Keratinocyte (primary cell): ENCODE measurements at regions not wholly inside any gene's neighbourhood (a gene's known extent, or its start where the extent isn't known, plus 50 kb on each side); places are given as distances from the start of the nearest gene placed in this dataset.

ENCODE experiments used
- DNase-seq: peaks from one replicate; pipeline ENCODE4 v3.0.0-alpha.2; 2011; ENCODE audit warnings: low read depth, missing footprints, low spot score
- FAIRE-seq: peaks from 2 replicates; lab custom pipeline; 2011; peaks lifted over from hg19 to GRCh38; lab: Jason Lieb, UNC
- H2AFZ ChIP-seq: 2 replicates; pipeline ENCODE4 v1.6.0; 2012; ENCODE audit warnings: low read length, control low read depth, inconsistent platforms; ENCODE audit not compliant: control insufficient read depth
- H3K27ac ChIP-seq: 2 replicates; pipeline ENCODE4 v1.5.1; 2011; ENCODE audit warnings: low read length; ENCODE audit not compliant: control insufficient read depth, insufficient read depth
- H3K27me3 ChIP-seq: 3 replicates; pipeline ENCODE4 v1.6.0; 2011; ENCODE audit warnings: low read length; ENCODE audit not compliant: control insufficient read depth, insufficient read depth; ENCODE audit errors: extremely low read depth
- H3K36me3 ChIP-seq, 2 experiments: 2 replicates in 1 of 2; 3 replicates in 1 of 2; pipeline ENCODE4 v1.5.1; 2011; ENCODE audit warnings: low read length in 2 of 2, mild to moderate bottlenecking in 1 of 2; ENCODE audit not compliant: control insufficient read depth in 2 of 2, insufficient read depth in 2 of 2; ENCODE audit errors: extremely low read depth in 1 of 2
- H3K4me1 ChIP-seq: 3 replicates; pipeline ENCODE4 v1.5.1; 2011; ENCODE audit warnings: low read length; ENCODE audit not compliant: control insufficient read depth, insufficient read depth; ENCODE audit errors: extremely low read depth
- H3K4me2 ChIP-seq: 3 replicates; pipeline ENCODE4 v1.6.0; 2011; ENCODE audit warnings: low read depth, low read length; ENCODE audit not compliant: control insufficient read depth, insufficient read depth; ENCODE audit errors: extremely low read depth
- H3K4me3 ChIP-seq, 3 experiments: fragments of 200-600 bp in 1 of 3; sonication (generic) in 1 of 3; 2 replicates in 2 of 3; 3 replicates in 1 of 3; pipeline ENCODE4 v1.5.1; 2011 to 2016; ENCODE audit warnings: low read length in 3 of 3, mild to moderate bottlenecking in 3 of 3, control low read depth in 2 of 3, inconsistent platforms in 1 of 3, low read depth in 1 of 3, mixed read lengths in 1 of 3, mixed run types in 1 of 3, moderate library complexity in 1 of 3; ENCODE audit not compliant: control insufficient read depth in 2 of 3, insufficient read depth in 2 of 3; ENCODE audit errors: extremely low read depth in 1 of 3
- H3K79me2 ChIP-seq: 2 replicates; pipeline ENCODE4 v1.6.0; 2012; ENCODE audit warnings: low read length; ENCODE audit not compliant: control insufficient read depth, insufficient read depth
- H3K9ac ChIP-seq: 3 replicates; pipeline ENCODE4 v1.6.0; 2011; ENCODE audit warnings: low read length; ENCODE audit not compliant: control insufficient read depth, insufficient read depth; ENCODE audit errors: extremely low read depth
- H3K9me1 ChIP-seq: 3 replicates; pipeline ENCODE4 v1.6.0; 2011; ENCODE audit warnings: low read length; ENCODE audit not compliant: control insufficient read depth, insufficient read depth; ENCODE audit errors: extremely low read depth
- H3K9me3 ChIP-seq: 2 replicates; pipeline ENCODE4 v1.5.1; 2012; ENCODE audit warnings: low read depth, low read length; ENCODE audit not compliant: control insufficient read depth
- H4K20me1 ChIP-seq: 3 replicates; pipeline ENCODE4 v1.6.0; 2011; ENCODE audit warnings: low read length; ENCODE audit not compliant: control insufficient read depth, insufficient read depth; ENCODE audit errors: extremely low read depth
- EZH2 ChIP-seq: IDR thresholded peaks from one replicate; pipeline ENCODE4 v1.6.1; 2012; ENCODE audit warnings: inconsistent platforms, mild to moderate bottlenecking, low read length, moderate library complexity
- dilution Hi-C: fragments of 300-500 bp; cut with MboI; formaldehyde crosslinking; loops from one replicate; pipeline ENCODE4 v1.7.0; 2020; ENCODE audit warnings: low sequenced_read_pairs; ENCODE audit not compliant: extremely low pct_ligation_motif_present
- TF ChIP-seq, protein P1 (sequence below), 3 experiments: IDR thresholded peaks in 1 of 3; conservative IDR thresholded peaks in 1 of 3; optimal IDR thresholded peaks in 1 of 3; 2 replicates in 2 of 3; 3 replicates in 1 of 3; pipeline versions ENCODE3 to v1.5.1; 2011; ENCODE audit warnings: low read length in 3 of 3, mild to moderate bottlenecking in 3 of 3, moderate library complexity in 2 of 3, control low read depth in 1 of 3, inconsistent platforms in 1 of 3; ENCODE audit not compliant: insufficient read depth in 2 of 3; ENCODE audit errors: extremely low read depth in 1 of 3

DNA sequence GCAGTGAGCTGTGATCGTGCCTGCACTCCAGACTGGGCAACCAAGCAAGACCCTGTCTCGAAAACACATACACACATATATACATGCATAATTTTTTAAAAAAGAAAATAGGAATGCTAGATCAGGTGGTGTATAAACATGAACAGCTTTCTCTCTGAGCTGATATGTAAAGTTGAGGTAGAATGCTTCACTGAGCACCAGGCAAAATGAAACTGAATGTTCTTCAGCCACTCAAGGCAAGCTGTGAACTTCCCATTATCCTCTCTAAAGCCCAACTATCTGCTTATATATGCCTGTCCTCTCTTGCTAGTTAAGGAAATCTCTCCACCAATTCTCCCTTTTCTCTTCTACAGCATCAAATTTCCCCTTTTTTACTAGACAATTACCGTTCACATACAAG lies 93.0 kb downstream of the NUF2 start:
- Histone ChIP-seq H3K9me1 (no peaks in the 10 kb centered on the region), H3K36me3 (no peaks in the 10 kb centered on the region), H3K9me3 (no peaks in the 10 kb centered on the region), H3K27me3 (no peaks in the 10 kb centered on the region), H2AFZ (no peak overlapping the region), H3K4me3 (no peak overlapping the region), H3K4me1 (no peaks in the 10 kb centered on the region), H3K4me2 (no peak overlapping the region), H4K20me1 (no peaks in the 10 kb centered on the region), H3K9ac (no peak overlapping the region), H3K27ac (no peak overlapping the region), H3K79me2 (no peaks in the 10 kb centered on the region)
- no peak for FAIRE-seq
- dilution Hi-C loops = no loop called here
- no peak for DNase-seq
- TF ChIP-seq, protein P1, sequence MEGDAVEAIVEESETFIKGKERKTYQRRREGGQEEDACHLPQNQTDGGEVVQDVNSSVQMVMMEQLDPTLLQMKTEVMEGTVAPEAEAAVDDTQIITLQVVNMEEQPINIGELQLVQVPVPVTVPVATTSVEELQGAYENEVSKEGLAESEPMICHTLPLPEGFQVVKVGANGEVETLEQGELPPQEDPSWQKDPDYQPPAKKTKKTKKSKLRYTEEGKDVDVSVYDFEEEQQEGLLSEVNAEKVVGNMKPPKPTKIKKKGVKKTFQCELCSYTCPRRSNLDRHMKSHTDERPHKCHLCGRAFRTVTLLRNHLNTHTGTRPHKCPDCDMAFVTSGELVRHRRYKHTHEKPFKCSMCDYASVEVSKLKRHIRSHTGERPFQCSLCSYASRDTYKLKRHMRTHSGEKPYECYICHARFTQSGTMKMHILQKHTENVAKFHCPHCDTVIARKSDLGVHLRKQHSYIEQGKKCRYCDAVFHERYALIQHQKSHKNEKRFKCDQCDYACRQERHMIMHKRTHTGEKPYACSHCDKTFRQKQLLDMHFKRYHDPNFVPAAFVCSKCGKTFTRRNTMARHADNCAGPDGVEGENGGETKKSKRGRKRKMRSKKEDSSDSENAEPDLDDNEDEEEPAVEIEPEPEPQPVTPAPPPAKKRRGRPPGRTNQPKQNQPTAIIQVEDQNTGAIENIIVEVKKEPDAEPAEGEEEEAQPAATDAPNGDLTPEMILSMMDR (optimal IDR thresholded peaks at IDR 0.05 in 1 of 3, IDR thresholded peaks at IDR 0.05 in 1 of 3, conservative IDR thresholded peaks at IDR 0.05 in 1 of 3; ENCODE audit: extremely low read depth in 1 of 3, insufficient read depth in 2 of 3, low read length in 3 of 3) = no peak
- no peak for TF ChIP-seq EZH2

DNA sequence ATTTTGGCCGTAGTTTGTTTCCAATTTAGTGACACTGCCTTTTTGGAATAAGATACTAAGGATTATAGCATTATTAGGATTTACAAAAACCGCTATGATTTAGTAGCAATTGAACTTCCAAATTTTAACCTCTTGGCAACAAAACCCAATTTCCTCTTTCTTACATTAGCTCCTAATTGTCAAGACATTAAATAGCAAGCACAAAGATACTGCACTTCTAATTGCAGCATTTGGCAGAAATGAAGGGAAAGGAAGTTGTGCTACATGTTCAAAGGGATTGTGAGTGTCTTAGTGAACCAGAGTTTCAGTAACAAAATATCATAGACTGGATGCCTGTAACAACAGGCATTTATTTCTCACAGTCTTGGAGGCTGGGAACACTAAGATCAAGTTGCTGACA lies 99.9 kb downstream of the NUF2 start:
- DNase-seq (no peak), FAIRE-seq (no peak)
- H3K27ac ChIP-seq = no peak overlapping the region
- H3K4me3 ChIP-seq = no peak overlapping the region
- H3K27me3 ChIP-seq = no peaks in the 10 kb centered on the region
- H3K9ac ChIP-seq = no peak overlapping the region
- H3K36me3 ChIP-seq = no peaks in the 10 kb centered on the region
- H4K20me1 ChIP-seq = no peaks in the 10 kb centered on the region
- dilution Hi-C loops = no loop called here
- no peak overlapping the region for H3K4me2 ChIP-seq
- TF ChIP-seq, protein P1 (optimal IDR thresholded peaks at IDR 0.05 in 1 of 3, IDR thresholded peaks at IDR 0.05 in 1 of 3, conservative IDR thresholded peaks at IDR 0.05 in 1 of 3; ENCODE audit: extremely low read depth in 1 of 3, insufficient read depth in 2 of 3, low read length in 3 of 3) = no peak
- no peak for TF ChIP-seq EZH2
- no peaks in the 10 kb centered on the region for H3K79me2 ChIP-seq
- H3K4me1 ChIP-seq = no peaks in the 10 kb centered on the region
- no peak overlapping the region for H2AFZ ChIP-seq
- H3K9me3 ChIP-seq = no peaks in the 10 kb centered on the region
- H3K9me1 ChIP-seq = no peaks in the 10 kb centered on the region
